Osteoblast (primary cell): ENCODE measurements at regions not wholly inside any gene's neighbourhood (a gene's known extent, or its start where the extent isn't known, plus 50 kb on each side); places are given as distances from the start of the nearest gene placed in this dataset.

ENCODE experiments used
- DNase-seq: peaks from one replicate; pipeline ENCODE4 v3.0.0; 2011; ENCODE audit warnings: low spot score, mixed read lengths; ENCODE audit not compliant: insufficient read length; ENCODE audit errors: missing footprints
- H2AFZ ChIP-seq: 2 replicates; pipeline ENCODE4 v1.6.0; 2011; ENCODE audit warnings: mild to moderate bottlenecking, low read length
- H3K27ac ChIP-seq: 2 replicates; pipeline ENCODE4 v1.5.1; 2011; ENCODE audit warnings: mild to moderate bottlenecking, low read depth, low read length, moderate library complexity
- H3K27me3 ChIP-seq: 2 replicates; pipeline ENCODE4 v1.6.0; 2012; ENCODE audit warnings: mild to moderate bottlenecking, control low read depth, inconsistent platforms, low read length, moderate library complexity; ENCODE audit not compliant: insufficient read depth
- H3K36me3 ChIP-seq: 2 replicates; pipeline ENCODE4 v1.5.1; 2011; ENCODE audit warnings: mild to moderate bottlenecking, low read length, control low read depth, moderate library complexity; ENCODE audit not compliant: insufficient read depth
- H3K4me1 ChIP-seq: 2 replicates; pipeline ENCODE4 v1.5.1; 2011; ENCODE audit warnings: mild to moderate bottlenecking, low read length, control low read depth, moderate library complexity; ENCODE audit not compliant: insufficient read depth
- H3K4me2 ChIP-seq: 2 replicates; pipeline ENCODE4 v1.6.0; 2011; ENCODE audit warnings: mild to moderate bottlenecking, low read length; ENCODE audit not compliant: insufficient read depth
- H3K4me3 ChIP-seq: fragments of 200-600 bp; sonication (generic); 3 replicates; pipeline ENCODE4 v1.5.1; 2012; ENCODE audit warnings: mild to moderate bottlenecking, low read length, inconsistent platforms; ENCODE audit not compliant: insufficient read depth
- H3K79me2 ChIP-seq: 2 replicates; pipeline ENCODE4 v1.6.0; 2012; ENCODE audit warnings: mild to moderate bottlenecking, low read length, control low read depth, inconsistent platforms; ENCODE audit not compliant: insufficient read depth
- H3K9me3 ChIP-seq: 2 replicates; pipeline ENCODE4 v1.5.1; 2011; ENCODE audit warnings: low read depth, low read length, control low read depth
- H4K20me1 ChIP-seq: 2 replicates; pipeline ENCODE4 v1.6.0; 2012; ENCODE audit warnings: mild to moderate bottlenecking, low read length, control low read depth; ENCODE audit not compliant: insufficient read depth
- CTCF ChIP-seq: IDR thresholded peaks from 2 replicates; pipeline ENCODE4 v1.5.1; 2011; ENCODE audit warnings: mild to moderate bottlenecking, low read depth, low read length, moderate library complexity; ENCODE audit errors: extremely low read depth

- no peaks in the 10 kb centered on the region for H4K20me1 ChIP-seq
- no peak for DNase-seq
- no peak for TF ChIP-seq CTCF
- H3K4me2 ChIP-seq: no peak overlapping the region
- no peak overlapping the region for H3K4me3 ChIP-seq
- H3K27me3 ChIP-seq: peaks cover 35% of the 10 kb centered on the region
- no peaks in the 10 kb centered on the region for H3K36me3 ChIP-seq
- H2AFZ ChIP-seq: no peak overlapping the region
- H3K27ac ChIP-seq: no peak overlapping the region
- H3K9me3 ChIP-seq: no peaks in the 10 kb centered on the region
- no peaks in the 10 kb centered on the region for H3K4me1 ChIP-seq
- no peaks in the 10 kb centered on the region for H3K79me2 ChIP-seq
Measured at GRCh38 chr11:113569391-113569790, 94.2 kb upstream of the DRD2 start.

- Histone ChIP-seq H3K27me3 (peaks cover 40% of the 10 kb centered on the region), H3K36me3 (no peaks in the 10 kb centered on the region), H2AFZ (no peak overlapping the region), H3K4me1 (no peaks in the 10 kb centered on the region), H3K4me2 (no peak overlapping the region), H3K4me3 (no peak overlapping the region), H3K79me2 (no peaks in the 10 kb centered on the region), H3K9me3 (no peaks in the 10 kb centered on the region), H3K27ac (no peak overlapping the region), H4K20me1 (no peaks in the 10 kb centered on the region)
- TF ChIP-seq CTCF: no peak
- DNase-seq: no peak
Measured at GRCh38 chr11:113568566-113568965, 93.4 kb upstream of the DRD2 start.

GRCh38 chr11:113567867-113568544 lies 92.8 kb upstream of the DRD2 start:
- H3K27me3 ChIP-seq: peaks cover 41% of the 10 kb centered on the region

GRCh38 chr11:113567097-113567496 lies 91.9 kb upstream of the DRD2 start:
- Histone ChIP-seq H3K36me3 (no peaks in the 10 kb centered on the region), H3K79me2 (no peaks in the 10 kb centered on the region), H2AFZ (no peak overlapping the region), H3K27ac (no peak overlapping the region), H3K4me2 (no peak overlapping the region), H3K9me3 (no peaks in the 10 kb centered on the region), H4K20me1 (no peaks in the 10 kb centered on the region), H3K4me3 (no peak overlapping the region), H3K4me1 (no peaks in the 10 kb centered on the region), H3K27me3 (peaks cover 49% of the 10 kb centered on the region)
- no peak for DNase-seq
- TF ChIP-seq CTCF: no peak

More at GRCh38 chr11:113567867-113568544, 92.8 kb upstream of the DRD2 start:
- no peak for TF ChIP-seq CTCF
- no peaks in the 10 kb centered on the region for H4K20me1 ChIP-seq
- no peaks in the 10 kb centered on the region for H3K79me2 ChIP-seq
- no peak overlapping the region for H3K27ac ChIP-seq
- DNase-seq: no peak
- no peak overlapping the region for H2AFZ ChIP-seq
- no peaks in the 10 kb centered on the region for H3K36me3 ChIP-seq
- H3K4me3 ChIP-seq: no peak overlapping the region
- no peaks in the 10 kb centered on the region for H3K9me3 ChIP-seq
- no peak overlapping the region for H3K4me2 ChIP-seq
- H3K4me1 ChIP-seq: no peaks in the 10 kb centered on the region
